PC-9 (cell line): ENCODE measurements at regions not wholly inside any gene's neighbourhood (a gene's known extent, or its start where the extent isn't known, plus 50 kb on each side); places are given as distances from the start of the nearest gene placed in this dataset.

Experiments
- EZH2 ChIP-seq: fragments of 200-600 bp; sonication (generic); IDR thresholded peaks from 2 replicates; pipeline ENCODE4 v1.8.0; 2017; ENCODE audit warnings: antibody characterized with exemption, low read depth
- TF ChIP-seq, protein P1 (sequence below): fragments of 200-600 bp; sonication (generic); conservative IDR thresholded peaks from 2 replicates; pipeline ENCODE4 v1.6.1; 2017; ENCODE audit warnings: mixed run types, antibody characterized with exemption, mild to moderate bottlenecking, moderate library complexity

DNA sequence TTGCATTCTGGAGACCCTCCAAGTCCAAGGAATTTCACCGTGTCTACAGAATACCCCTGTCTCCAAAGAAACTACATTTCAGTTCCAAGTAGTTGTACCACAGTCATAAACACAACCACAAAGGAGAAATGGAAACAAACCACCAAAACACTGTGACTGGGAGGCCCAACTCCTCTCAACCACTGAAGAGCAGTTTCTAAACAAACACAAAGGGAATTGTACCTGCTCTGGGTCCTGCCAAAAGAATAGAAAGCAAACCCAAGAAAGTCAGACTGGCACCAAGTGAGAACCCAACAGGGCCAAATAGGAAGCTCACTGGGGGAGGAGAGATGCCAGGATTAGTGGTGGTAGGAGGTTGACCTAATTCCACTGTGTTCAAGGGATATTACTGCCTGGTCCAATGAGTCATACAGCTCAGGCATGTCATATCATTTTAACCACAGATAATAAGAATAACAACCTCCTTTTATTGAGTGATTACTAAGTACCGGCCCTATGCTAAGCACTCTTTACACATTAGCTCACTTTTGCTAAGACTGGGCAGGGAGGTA lies 123.9 kb upstream of the PPP2R5A start:
- TF ChIP-seq, protein P1, sequence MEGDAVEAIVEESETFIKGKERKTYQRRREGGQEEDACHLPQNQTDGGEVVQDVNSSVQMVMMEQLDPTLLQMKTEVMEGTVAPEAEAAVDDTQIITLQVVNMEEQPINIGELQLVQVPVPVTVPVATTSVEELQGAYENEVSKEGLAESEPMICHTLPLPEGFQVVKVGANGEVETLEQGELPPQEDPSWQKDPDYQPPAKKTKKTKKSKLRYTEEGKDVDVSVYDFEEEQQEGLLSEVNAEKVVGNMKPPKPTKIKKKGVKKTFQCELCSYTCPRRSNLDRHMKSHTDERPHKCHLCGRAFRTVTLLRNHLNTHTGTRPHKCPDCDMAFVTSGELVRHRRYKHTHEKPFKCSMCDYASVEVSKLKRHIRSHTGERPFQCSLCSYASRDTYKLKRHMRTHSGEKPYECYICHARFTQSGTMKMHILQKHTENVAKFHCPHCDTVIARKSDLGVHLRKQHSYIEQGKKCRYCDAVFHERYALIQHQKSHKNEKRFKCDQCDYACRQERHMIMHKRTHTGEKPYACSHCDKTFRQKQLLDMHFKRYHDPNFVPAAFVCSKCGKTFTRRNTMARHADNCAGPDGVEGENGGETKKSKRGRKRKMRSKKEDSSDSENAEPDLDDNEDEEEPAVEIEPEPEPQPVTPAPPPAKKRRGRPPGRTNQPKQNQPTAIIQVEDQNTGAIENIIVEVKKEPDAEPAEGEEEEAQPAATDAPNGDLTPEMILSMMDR = no peak
- TF ChIP-seq EZH2 = no peak
